CD4-positive, alpha-beta T cell (primary cell): ENCODE measurements at regions not wholly inside any gene's neighbourhood (a gene's known extent, or its start where the extent isn't known, plus 50 kb on each side); places are given as distances from the start of the nearest gene placed in this dataset.

ENCODE experiments used
- ATAC-seq: fragments of 200-7000 bp; cut with Tn5 transposase; one replicate; pipeline ENCODE4 v1.10.0; 2022; ENCODE audit warnings: mild to moderate bottlenecking; ENCODE audit not compliant: poor library complexity
- CTCF ChIA-PET: fragments of 350-600 bp; sonication (Branson Sonifier 250); formaldehyde crosslinking; loops from one replicate; lab custom pipeline; 2021; ENCODE audit warnings: antibody characterized with exemption, inconsistent platforms; lab: Charles Lee
- POLR2A ChIA-PET: fragments of 350-600 bp; sonication (Branson Sonifier 250); formaldehyde crosslinking; loops from one replicate; lab custom pipeline; 2021; ENCODE audit warnings: antibody characterized with exemption, inconsistent platforms; lab: Charles Lee
- DNase-seq, 14 experiments: peaks; one replicate each; pipeline ENCODE4 v3.0.0-alpha.2; 2013 to 2020; ENCODE audit warnings: mixed read lengths in 2 of 14
- H3K27ac ChIP-seq, 2 donors: one replicate each; pipeline versions ENCODE4 v1.5.1 to v1.7.0; 2013; ENCODE audit warnings: low read length in 2 of 2, low read depth in 1 of 2, mild to moderate bottlenecking in 1 of 2
- H3K27me3 ChIP-seq, 2 experiments: 1 replicate in 1 of 2; 2 replicates in 1 of 2; pipeline versions ENCODE4 v1.6.1 to v1.7.0; 2013; ENCODE audit warnings: low read length in 2 of 2, control low read depth in 1 of 2, mild to moderate bottlenecking in 1 of 2, moderate library complexity in 1 of 2; ENCODE audit not compliant: insufficient read depth in 2 of 2, control insufficient read depth in 1 of 2
- H3K36me3 ChIP-seq: one replicate; pipeline ENCODE4 v1.6.1; 2013; ENCODE audit warnings: low read length, control low read depth; ENCODE audit not compliant: insufficient read depth
- H3K4me1 ChIP-seq: one replicate; pipeline ENCODE4 v1.6.1; 2013; ENCODE audit warnings: low read length, control low read depth; ENCODE audit not compliant: insufficient read depth
- H3K4me3 ChIP-seq: one replicate; pipeline ENCODE4 v1.5.1; 2013; ENCODE audit warnings: mild to moderate bottlenecking, low read length, moderate library complexity
- H3K9me3 ChIP-seq, 2 experiments: 1 replicate in 1 of 2; 2 replicates in 1 of 2; pipeline versions ENCODE4 v1.6.1 to v1.7.0; 2013; ENCODE audit warnings: low read length in 2 of 2, mild to moderate bottlenecking in 2 of 2, control low read depth in 1 of 2, moderate library complexity in 1 of 2; ENCODE audit not compliant: control insufficient read depth in 1 of 2, insufficient read depth in 1 of 2
- H3K27ac Mint-ChIP-seq: one replicate; pipeline ENCODE4 v1.8.0; 2020; ENCODE audit warnings: mixed read lengths
- H3K27me3 Mint-ChIP-seq: one replicate; pipeline ENCODE4 v1.8.0; 2021; ENCODE audit warnings: mixed read lengths
- H3K36me3 Mint-ChIP-seq: one replicate; pipeline ENCODE4 v1.8.0; 2021; ENCODE audit warnings: low read depth, mixed read lengths
- H3K4me1 Mint-ChIP-seq: one replicate; pipeline ENCODE4 v1.8.0; 2021; ENCODE audit warnings: low read depth, mixed read lengths
- H3K4me3 Mint-ChIP-seq: one replicate; pipeline ENCODE4 v1.8.0; 2020; ENCODE audit warnings: mild to moderate bottlenecking, mixed read lengths
- H3K9me3 Mint-ChIP-seq: one replicate; pipeline ENCODE4 v1.8.0; 2020; ENCODE audit warnings: mixed read lengths
- intact Hi-C, 2 experiments: fragments of 100-400 bp; cut with DNase I in 1 of 2; cut with micrococcal nuclease in 1 of 2; formaldehyde crosslinking; loops; one replicate each; pipeline versions ENCODE4 v1.15.1 to v1.9.0; 2023 to 2025; cut with DNase I, micrococcal nuclease
- TF ChIP-seq, protein P1 (sequence below): fragments of 200-600 bp; IDR thresholded peaks from one replicate; pipeline ENCODE4 v1.8.0; 2022; ENCODE audit warnings: antibody characterized with exemption, mild to moderate bottlenecking

- Mint-ChIP-seq H3K9me3 (no peaks in the 10 kb centered on the region), H3K4me3 (no peak overlapping the region), H3K27me3 (peaks cover 18% of the 10 kb centered on the region), H3K4me1 (peaks cover 6% of the 10 kb centered on the region), H3K27ac (no peak overlapping the region), H3K36me3 (no peaks in the 10 kb centered on the region)
- TF ChIP-seq, protein P1, sequence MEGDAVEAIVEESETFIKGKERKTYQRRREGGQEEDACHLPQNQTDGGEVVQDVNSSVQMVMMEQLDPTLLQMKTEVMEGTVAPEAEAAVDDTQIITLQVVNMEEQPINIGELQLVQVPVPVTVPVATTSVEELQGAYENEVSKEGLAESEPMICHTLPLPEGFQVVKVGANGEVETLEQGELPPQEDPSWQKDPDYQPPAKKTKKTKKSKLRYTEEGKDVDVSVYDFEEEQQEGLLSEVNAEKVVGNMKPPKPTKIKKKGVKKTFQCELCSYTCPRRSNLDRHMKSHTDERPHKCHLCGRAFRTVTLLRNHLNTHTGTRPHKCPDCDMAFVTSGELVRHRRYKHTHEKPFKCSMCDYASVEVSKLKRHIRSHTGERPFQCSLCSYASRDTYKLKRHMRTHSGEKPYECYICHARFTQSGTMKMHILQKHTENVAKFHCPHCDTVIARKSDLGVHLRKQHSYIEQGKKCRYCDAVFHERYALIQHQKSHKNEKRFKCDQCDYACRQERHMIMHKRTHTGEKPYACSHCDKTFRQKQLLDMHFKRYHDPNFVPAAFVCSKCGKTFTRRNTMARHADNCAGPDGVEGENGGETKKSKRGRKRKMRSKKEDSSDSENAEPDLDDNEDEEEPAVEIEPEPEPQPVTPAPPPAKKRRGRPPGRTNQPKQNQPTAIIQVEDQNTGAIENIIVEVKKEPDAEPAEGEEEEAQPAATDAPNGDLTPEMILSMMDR: no peak
- H3K27me3 ChIP-seq: no peaks in the 10 kb centered on the region
- intact Hi-C loops: no loop called here
- H3K9me3 ChIP-seq: no peaks in the 10 kb centered on the region
- CTCF ChIA-PET: no interaction called here
- POLR2A ChIA-PET: no interaction called here
- DNase-seq (no peak), ATAC-seq (no peak)
- no peaks in the 10 kb centered on the region for H3K36me3 ChIP-seq
- no peaks in the 10 kb centered on the region for H3K4me1 ChIP-seq
- H3K4me3 ChIP-seq: no peak overlapping the region
- H3K27ac ChIP-seq: no peak overlapping the region
These were observed 78.6 kb upstream of the STARD13 start for GRCh38 chr13:33364192-33364591.

- Mint-ChIP-seq H3K27ac (no peak overlapping the region), H3K4me1 (peaks cover 6% of the 10 kb centered on the region), H3K4me3 (no peak overlapping the region), H3K36me3 (no peaks in the 10 kb centered on the region), H3K9me3 (no peaks in the 10 kb centered on the region), H3K27me3 (peaks cover 13% of the 10 kb centered on the region)
- no peaks in the 10 kb centered on the region for H3K36me3 ChIP-seq
- no peaks in the 10 kb centered on the region for H3K27me3 ChIP-seq
- intact Hi-C loops: no loop called here
- H3K4me3 ChIP-seq: no peak overlapping the region
- ATAC-seq: no peak
- CTCF ChIA-PET: no interaction called here
- H3K27ac ChIP-seq: no peak overlapping the region
- TF ChIP-seq, protein P1: no peak
- no peaks in the 10 kb centered on the region for H3K9me3 ChIP-seq
- DNase-seq: no peak
- POLR2A ChIA-PET: no interaction called here
- no peaks in the 10 kb centered on the region for H3K4me1 ChIP-seq
These were observed 81.0 kb upstream of the STARD13 start for GRCh38 chr13:33366469-33367062.

DNA sequence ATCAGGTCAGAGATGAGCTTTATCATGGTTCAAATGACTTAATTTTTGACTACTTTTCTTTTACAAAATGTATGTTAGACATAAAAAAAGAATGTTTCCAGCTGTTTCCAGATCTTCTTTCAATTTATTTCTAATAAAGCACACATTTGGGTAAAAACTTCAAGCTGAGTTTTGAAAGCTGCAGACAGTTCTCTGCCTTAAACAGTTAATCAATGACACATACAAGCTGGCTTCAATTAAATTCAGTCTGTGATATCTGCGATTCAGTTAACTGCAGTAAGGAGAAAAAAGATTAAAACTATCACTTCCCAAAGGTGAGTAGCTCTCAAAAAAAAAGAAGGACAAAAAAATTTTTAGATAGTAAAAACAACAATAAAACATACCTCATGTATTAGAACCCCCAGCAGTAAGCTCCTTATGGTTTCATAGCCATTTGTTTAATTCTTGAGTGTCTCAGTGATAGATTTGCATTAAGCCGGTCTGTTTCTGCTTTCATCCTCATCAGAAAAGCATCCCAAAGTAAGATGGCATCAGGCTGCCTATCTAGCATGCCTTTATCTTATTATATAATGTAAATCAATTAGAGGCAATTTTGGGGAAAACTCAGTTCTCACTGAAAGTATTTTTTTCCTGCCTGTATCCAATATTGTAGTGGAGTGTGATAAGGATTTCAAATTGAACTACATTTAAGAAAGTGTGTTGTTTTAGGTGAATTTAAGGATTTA, 81.8 kb upstream of the STARD13 start:
- Mint-ChIP-seq H3K27me3 (peaks cover 13% of the 10 kb centered on the region), H3K4me1 (peaks cover 6% of the 10 kb centered on the region), H3K4me3 (no peak overlapping the region), H3K27ac (no peak overlapping the region), H3K9me3 (no peaks in the 10 kb centered on the region), H3K36me3 (no peaks in the 10 kb centered on the region)
- ChIA-PET POLR2A (no interaction called here), CTCF (no interaction called here)
- DNase-seq: no peak
- ATAC-seq: no peak
- H3K36me3 ChIP-seq: no peaks in the 10 kb centered on the region
- no peak overlapping the region for H3K27ac ChIP-seq
- intact Hi-C loops: no loop called here
- no peak overlapping the region for H3K4me3 ChIP-seq
- no peaks in the 10 kb centered on the region for H3K4me1 ChIP-seq
- no peaks in the 10 kb centered on the region for H3K9me3 ChIP-seq
- no peaks in the 10 kb centered on the region for H3K27me3 ChIP-seq
- TF ChIP-seq, protein P1: no peak
